HG02981 (cell line): ENCODE measurements at regions not wholly inside any gene's neighbourhood (a gene's known extent, or its start where the extent isn't known, plus 50 kb on each side); places are given as distances from the start of the nearest gene placed in this dataset.

Experiments
- ATAC-seq: cut with Tn5 transposase; IDR thresholded peaks from one replicate; pipeline ENCODE4 v1.9.1; 2021; ENCODE audit warnings: mild to moderate bottlenecking, moderate library complexity; ENCODE audit not compliant: unreplicated experiment

DNA sequence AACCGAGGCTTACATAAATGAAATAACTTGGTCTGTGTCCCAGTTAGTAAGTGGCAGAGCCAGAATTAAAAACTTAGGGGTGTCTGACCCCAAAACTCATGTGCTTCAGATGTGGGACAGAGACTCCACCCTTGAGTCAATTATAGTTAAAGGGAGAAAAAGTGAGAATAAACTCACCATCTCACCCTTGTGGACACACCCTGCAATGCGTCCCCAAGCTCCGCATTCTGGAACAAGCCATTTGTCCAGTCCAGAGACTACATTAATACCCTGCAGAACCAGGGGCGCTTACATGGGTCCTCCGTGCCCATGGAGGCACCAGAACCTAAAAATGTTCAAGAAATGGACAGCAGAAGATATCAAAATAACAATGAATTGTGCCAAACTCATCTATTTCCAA is 207.0 kb upstream of the ZNF507 start:
- ATAC-seq = no peak

GRCh38 chr19:32141840-32142511 is 203.4 kb upstream of the ZNF507 start:
- ATAC-seq = no peak

DNA sequence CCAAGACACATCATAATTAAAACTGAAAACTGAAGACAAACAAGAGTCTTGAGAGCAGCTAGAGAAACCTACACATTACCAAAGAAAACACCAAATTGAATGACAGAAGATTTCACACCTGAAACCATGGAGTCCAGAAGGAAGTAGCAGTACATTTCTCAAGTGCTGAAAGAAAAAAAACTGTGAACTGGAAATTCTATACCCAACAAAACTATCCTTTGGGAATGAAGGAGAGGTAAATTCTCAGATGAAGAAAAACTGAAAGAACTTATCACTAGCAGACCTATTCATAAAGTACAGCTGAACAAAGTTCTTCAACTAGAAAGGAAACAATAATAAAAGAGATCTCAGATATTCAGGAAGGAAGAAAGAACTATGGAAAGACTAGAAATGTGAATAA is 198.7 kb upstream of the ZNF507 start:
- no peak for ATAC-seq

- no peak for ATAC-seq
Measured at GRCh38 chr19:32150605-32151004, 194.8 kb upstream of the ZNF507 start.

- no peak for ATAC-seq
Measured at GRCh38 chr19:32154418-32154817, 191.0 kb upstream of the ZNF507 start.

DNA sequence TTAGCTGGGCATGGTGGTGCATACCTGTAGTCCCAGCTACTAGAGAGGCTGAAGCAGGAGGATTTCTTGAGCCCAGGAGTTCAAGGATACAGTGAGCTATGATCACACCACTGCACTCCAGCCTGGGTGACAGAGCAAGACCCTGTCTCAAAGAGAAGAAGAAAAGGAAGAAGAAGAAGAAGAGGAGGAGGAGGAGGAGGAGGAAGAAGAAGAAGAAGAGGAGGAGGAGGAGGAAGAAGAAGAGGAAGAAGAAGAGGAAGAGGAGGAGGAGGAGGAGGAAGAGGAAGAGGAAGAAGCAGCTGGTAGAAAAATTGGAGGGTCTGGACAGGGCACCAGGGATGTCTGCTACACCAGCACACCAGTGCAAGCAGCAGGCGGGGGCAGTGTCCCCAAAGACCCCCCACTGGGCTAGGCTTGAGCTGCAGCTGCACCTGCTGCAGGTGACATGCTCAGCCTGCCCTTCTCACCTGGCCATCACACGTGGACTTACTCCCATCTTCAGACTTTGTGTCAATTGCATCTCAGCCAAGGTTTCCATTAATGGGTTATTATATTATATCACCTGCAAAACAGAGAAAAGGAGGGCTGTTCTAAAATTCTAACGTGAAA is 180.9 kb upstream of the ZNF507 start:
- no peak for ATAC-seq

GRCh38 chr19:32165141-32165540 is 180.3 kb upstream of the ZNF507 start:
- no peak for ATAC-seq

- ATAC-seq = no peak
Measured at GRCh38 chr19:32165750-32166149, 179.7 kb upstream of the ZNF507 start.

GRCh38 chr19:32166238-32166637 is 179.2 kb upstream of the ZNF507 start:
- ATAC-seq = no peak

GRCh38 chr19:32168111-32168510 is 177.3 kb upstream of the ZNF507 start:
- no peak for ATAC-seq

GRCh38 chr19:32168606-32169005 is 176.8 kb upstream of the ZNF507 start:
- ATAC-seq = no peak

- ATAC-seq = no peak
Measured at GRCh38 chr19:32171719-32172151, 173.7 kb upstream of the ZNF507 start.

DNA sequence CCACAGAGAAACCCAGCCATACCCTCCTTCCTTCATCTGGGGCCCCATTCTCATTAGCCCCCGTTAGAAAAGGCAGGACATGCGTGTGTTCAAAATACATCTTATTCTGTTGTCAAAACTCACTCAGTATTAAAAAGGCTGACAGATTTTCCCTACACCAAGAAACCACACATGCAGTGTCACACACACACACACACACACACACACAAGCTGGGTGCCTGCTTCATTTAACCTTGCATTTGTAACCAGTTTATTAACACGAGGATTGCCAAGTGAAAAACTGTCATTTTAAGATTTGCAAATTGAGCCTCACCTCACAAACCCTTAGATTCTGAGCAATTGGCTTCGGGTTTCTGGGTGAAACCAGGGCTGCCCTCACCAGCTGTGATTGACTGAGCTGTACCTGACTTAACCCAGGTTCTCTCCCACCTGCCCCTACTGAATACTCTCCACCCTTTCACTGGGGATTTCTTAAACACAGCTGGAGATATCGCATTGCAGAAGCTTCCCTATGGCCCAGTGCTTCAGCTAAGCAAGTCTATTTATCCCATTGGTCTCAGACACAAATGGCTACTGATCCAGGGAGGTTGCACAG is 172.7 kb upstream of the ZNF507 start:
- no peak for ATAC-seq

DNA sequence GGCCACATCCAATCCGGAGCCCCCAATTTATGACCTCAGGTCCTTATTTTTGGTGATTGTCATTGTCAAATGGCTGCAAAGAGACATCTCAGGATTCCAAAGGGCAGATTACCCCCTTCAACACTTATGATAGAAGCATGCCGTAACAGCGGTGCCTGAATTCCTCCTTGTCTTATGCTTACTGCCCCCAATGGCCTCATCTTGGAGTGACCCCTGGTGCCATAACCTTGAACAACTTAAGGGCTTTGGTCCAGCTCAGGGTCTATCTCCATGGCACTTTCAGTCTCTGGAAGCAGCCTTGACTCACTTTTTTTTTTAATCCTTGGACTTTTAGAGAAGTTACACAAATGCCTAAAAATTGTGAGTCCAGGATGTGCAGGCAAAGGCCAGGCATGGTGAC is 171.6 kb upstream of the ZNF507 start:
- ATAC-seq = no peak

DNA sequence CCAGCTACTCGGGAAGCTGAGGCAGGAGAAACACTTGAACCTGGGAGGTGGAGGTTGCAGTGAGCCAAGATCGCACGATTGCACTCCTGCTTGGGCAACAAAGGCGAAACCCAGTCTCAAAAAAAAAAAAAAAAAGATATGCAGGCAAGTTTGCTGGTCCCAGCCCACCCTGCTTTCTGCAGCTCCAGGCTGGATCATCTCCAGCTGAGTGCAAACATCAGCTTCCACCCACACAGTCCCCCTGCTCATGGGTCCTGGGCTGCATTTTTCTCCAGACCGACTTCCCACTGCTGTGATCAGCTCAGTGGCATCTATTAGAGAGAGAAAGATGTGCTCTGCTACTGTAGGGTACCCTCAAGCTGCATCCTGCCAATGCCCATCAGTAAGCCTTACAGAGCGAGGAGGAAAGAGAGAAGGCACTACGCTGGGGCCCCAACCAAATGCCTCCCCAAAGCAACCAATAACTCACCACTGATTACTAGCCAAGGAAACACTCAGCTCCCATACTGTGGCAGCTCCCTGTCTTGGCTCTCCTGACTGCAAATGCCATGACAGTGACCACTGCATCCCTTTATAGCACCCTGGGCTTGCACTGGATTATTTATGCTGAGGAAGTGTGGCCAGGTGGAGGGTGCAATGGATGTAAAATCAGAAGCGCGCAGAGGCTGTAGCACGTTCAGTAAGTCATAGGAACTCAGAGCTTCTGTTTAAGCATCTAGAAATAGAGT is 170.9 kb upstream of the ZNF507 start:
- ATAC-seq = no peak

- no peak for ATAC-seq
Measured at GRCh38 chr19:32176591-32176990, 168.8 kb upstream of the ZNF507 start.

- ATAC-seq = no peak
Measured at GRCh38 chr19:32177686-32178085, 167.7 kb upstream of the ZNF507 start.

GRCh38 chr19:32178401-32178800 is 167.0 kb upstream of the ZNF507 start:
- ATAC-seq = no peak

GRCh38 chr19:32178956-32179355 is 166.5 kb upstream of the ZNF507 start:
- no peak for ATAC-seq

- ATAC-seq = no peak
Measured at GRCh38 chr19:32181216-32181920, 164.0 kb upstream of the ZNF507 start.
